Heart left ventricle (tissue), 16 donors: ENCODE measurements at regions not wholly inside any gene's neighbourhood (a gene's known extent, or its start where the extent isn't known, plus 50 kb on each side); places are given as distances from the start of the nearest gene placed in this dataset.
"Not testable (repeated sequence)": the region's sequence is repeated elsewhere in the genome, so short reads cannot be mapped to it uniquely, and the experiment has no call there.

Source experiments
- ATAC-seq, 4 donors: fragments of 200-7000 bp; cut with Tn5 transposase; one replicate each; pipeline ENCODE4 v1.9.1; 2020 to 2022; ENCODE audit warnings: moderate library complexity in 4 of 4, mild to moderate bottlenecking in 3 of 4, moderate number of reproducible peaks in 1 of 4
- DNase-seq, 5 donors: peaks; one replicate each; pipeline ENCODE4 v3.0.0-alpha.2; 2020
- H3K27ac ChIP-seq, 12 donors: fragments of 200-600 bp; sonication (generic) in 4 of 12; one replicate each; pipeline versions ENCODE4 v1.5.0 to v1.8.0; 2016 to 2022; ENCODE audit warnings: mild to moderate bottlenecking in 2 of 12
- H3K27me3 ChIP-seq, 9 donors: fragments of 200-600 bp; sonication (generic) in 2 of 9; one replicate each; pipeline versions ENCODE4 v1.5.1 to v1.8.0; 2016 to 2022; ENCODE audit warnings: mild to moderate bottlenecking in 3 of 9
- H3K36me3 ChIP-seq, 9 donors: fragments of 200-600 bp; sonication (generic) in 2 of 9; one replicate each; pipeline versions ENCODE4 v1.5.0 to v1.8.0; 2018 to 2022; ENCODE audit warnings: mild to moderate bottlenecking in 2 of 9
- H3K4me1 ChIP-seq, 12 donors: fragments of 200-600 bp; sonication (generic) in 4 of 12; one replicate each; pipeline versions ENCODE4 v1.5.0 to v1.8.0; 2016 to 2022; ENCODE audit warnings: mild to moderate bottlenecking in 3 of 12
- H3K4me3 ChIP-seq, 12 donors: fragments of 200-600 bp; sonication (generic) in 4 of 12; one replicate each; pipeline versions ENCODE4 v1.5.0 to v1.8.0; 2017 to 2022; ENCODE audit warnings: mild to moderate bottlenecking in 9 of 12, moderate library complexity in 4 of 12
- H3K9me3 ChIP-seq, 12 donors: fragments of 200-600 bp; sonication (generic) in 4 of 12; one replicate each; pipeline versions ENCODE4 v1.5.0 to v1.8.0; 2016 to 2022; ENCODE audit warnings: mild to moderate bottlenecking in 1 of 12
- POLR2A ChIP-seq, 2 donors: fragments of 450-650 bp; IDR thresholded peaks; one replicate each; pipeline ENCODE4 v1.6.1; 2017; ENCODE audit warnings: antibody characterized with exemption in 2 of 2, mild to moderate bottlenecking in 2 of 2, moderate library complexity in 2 of 2
- WGBS, 4 donors: extraction: QIAGEN DNeasy Blood & Tissue Kit in 2 of 4; methylation state at CpG; one replicate each; pipeline versions ENCODE4 v1.1.5 to v1.1.7; 2013 to 2018; 5-methylcytosine and 5-hydroxymethylcytosine counted together
- intact Hi-C, 10 donors: fragments of 100-400 bp; cut with DNase I; formaldehyde crosslinking; loops; one replicate each; pipeline versions ENCODE4 v1.11.1 to v1.14.2; 2022
- TF ChIP-seq, protein P1 (sequence below), 12 donors: fragments of 200-600 bp; sonication (generic) in 4 of 12; IDR thresholded peaks; one replicate each; pipeline versions ENCODE4 v1.5.0 to v1.8.0; 2018 to 2022; ENCODE audit warnings: antibody characterized with exemption in 12 of 12, mild to moderate bottlenecking in 5 of 12
- donor health status: ischemic (EF 13 %, LVEDD 7.1; RV severe dilation, severe dysfunction).
- donor health status: healthy with polysubstance abuse.
- donor health status: DM: no; HTN: yes; CAD: no.
- donor health status: DM: no; HTN: no; CAD: no.
- donor health status: ischemic (EF 25% LVEDD 6.9; RV normal size, moderate dysfunction).
- donor health status: ischemic (EF 25% LVEDD 5.7; RV mildly dilated, moderate dysfunction).
- donor health status: healthy.
- donor health status: DM: yes; HTN: yes; CAD: no.
- donor health status: ischemic (EF 35%, LVEDD 5.7; RV mildly dilated, moderate dysfunction).
- donor health status: nonischemic (EF 11% LVEDD 7.7; RV severe dilation, severe dysfunction).
- donor health status: DM: yes; HTN: yes; CAD: no.
- donor health status: PGD.
- donor health status: ischemic (EF 29% LVEDD 5.4; RV normal size, mild dysfunction).
- donor health status: nonischemic (EF 23%, LVEDD 6.1; RV moderate dilation, normal function).

GRCh38 chr7:128591705-128592104 lies 80.4 kb upstream of the GARIN1A start:
- peaks cover 0 to 53% (median 28%) of the 10 kb centered on the region in 9 donors for H3K36me3 ChIP-seq
- no peak overlapping the region for H3K4me3 ChIP-seq
- no peaks in the 10 kb centered on the region for H3K9me3 ChIP-seq
- peaks cover 0 to 8% (median 0%) of the 10 kb centered on the region in 12 donors for H3K4me1 ChIP-seq
- no peak overlapping the region for H3K27ac ChIP-seq
- TF ChIP-seq POLR2A (IDR thresholded peaks at IDR 0.05): no peak
- TF ChIP-seq, protein P1, sequence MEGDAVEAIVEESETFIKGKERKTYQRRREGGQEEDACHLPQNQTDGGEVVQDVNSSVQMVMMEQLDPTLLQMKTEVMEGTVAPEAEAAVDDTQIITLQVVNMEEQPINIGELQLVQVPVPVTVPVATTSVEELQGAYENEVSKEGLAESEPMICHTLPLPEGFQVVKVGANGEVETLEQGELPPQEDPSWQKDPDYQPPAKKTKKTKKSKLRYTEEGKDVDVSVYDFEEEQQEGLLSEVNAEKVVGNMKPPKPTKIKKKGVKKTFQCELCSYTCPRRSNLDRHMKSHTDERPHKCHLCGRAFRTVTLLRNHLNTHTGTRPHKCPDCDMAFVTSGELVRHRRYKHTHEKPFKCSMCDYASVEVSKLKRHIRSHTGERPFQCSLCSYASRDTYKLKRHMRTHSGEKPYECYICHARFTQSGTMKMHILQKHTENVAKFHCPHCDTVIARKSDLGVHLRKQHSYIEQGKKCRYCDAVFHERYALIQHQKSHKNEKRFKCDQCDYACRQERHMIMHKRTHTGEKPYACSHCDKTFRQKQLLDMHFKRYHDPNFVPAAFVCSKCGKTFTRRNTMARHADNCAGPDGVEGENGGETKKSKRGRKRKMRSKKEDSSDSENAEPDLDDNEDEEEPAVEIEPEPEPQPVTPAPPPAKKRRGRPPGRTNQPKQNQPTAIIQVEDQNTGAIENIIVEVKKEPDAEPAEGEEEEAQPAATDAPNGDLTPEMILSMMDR (IDR thresholded peaks at IDR 0.05): no peak
- peak in 3 of 4 donors; percentile 54 to 74 (median 58) for ATAC-seq
- DNase-seq: no peak
- 54 to 77% (median 71%) methylated on average over 5 of the region's 5 CpGs for WGBS, 4 donors
- H3K27me3 ChIP-seq: no peaks in the 10 kb centered on the region
- intact Hi-C loops: no loop called here

DNA sequence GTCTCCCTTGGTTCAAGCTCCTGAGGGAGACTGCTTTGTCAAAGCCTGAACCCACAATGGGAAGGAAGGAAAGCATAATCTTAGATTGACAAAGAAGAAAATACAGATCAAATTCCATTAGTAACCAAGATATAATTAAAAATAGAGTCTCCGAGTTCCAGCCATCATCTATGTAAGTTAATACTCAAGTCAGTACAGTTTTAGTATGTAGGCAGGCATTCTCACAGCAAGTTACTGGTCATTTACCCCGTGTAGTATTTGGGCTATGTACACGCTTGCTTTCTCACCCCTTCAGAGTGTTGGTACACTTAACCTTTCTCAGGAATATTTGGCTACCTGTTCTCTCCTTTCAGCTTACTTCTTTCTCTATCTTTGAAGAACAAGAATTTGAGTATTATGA lies 79.9 kb upstream of the GARIN1A start:
- H3K36me3 ChIP-seq: peaks cover 0 to 58% (median 33%) of the 10 kb centered on the region in 9 donors
- WGBS, 4 donors: 89 to 100% (median 100%) methylated on average over 2 of the region's 3 CpGs; no CpG with 5 or more reads in 1 of the 4 donors
- intact Hi-C loops, ATAC-seq, DNase-seq, H3K4me3 ChIP-seq, H3K4me1 ChIP-seq, H3K27me3 ChIP-seq, H3K27ac ChIP-seq, H3K9me3 ChIP-seq: not testable (repeated sequence)

DNA sequence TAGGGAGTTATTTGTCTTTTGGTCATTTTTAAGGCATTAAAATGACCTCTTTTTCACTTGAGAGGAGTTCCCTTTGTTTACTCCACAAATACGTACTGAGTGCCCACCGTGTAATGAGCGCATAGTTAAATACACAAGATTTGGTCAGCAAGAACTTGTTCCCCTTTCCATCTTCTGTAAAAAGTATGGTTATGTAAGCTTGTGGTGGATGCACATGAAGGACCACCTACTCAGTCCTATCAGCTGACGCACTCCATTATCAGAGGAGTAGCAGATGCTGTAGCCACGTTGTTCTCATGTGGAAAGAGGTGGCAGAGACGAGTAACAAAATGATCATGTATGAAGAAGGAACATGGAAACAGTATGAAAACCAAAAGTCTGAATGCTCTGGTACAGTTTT lies 78.0 kb upstream of the GARIN1A start:
- ATAC-seq, DNase-seq, H3K4me3 ChIP-seq, H3K27me3 ChIP-seq, H3K27ac ChIP-seq, intact Hi-C loops, H3K9me3 ChIP-seq: not testable (repeated sequence)
- H3K4me1 ChIP-seq: peaks cover 0 to 12% (median 1%) of the 10 kb centered on the region in 12 donors
- peaks cover 0 to 61% (median 35%) of the 10 kb centered on the region in 9 donors for H3K36me3 ChIP-seq
- WGBS, 4 donors: 76 to 80% (median 78%) methylated on average over 6 of the region's 6 CpGs

GRCh38 chr7:128596336-128597128 lies 75.6 kb upstream of the GARIN1A start:
- H3K4me3 ChIP-seq, H3K27me3 ChIP-seq, DNase-seq, H3K9me3 ChIP-seq, intact Hi-C loops, H3K27ac ChIP-seq: not testable (repeated sequence)
- Histone ChIP-seq H3K36me3 (peaks cover 0 to 64% (median 44%) of the 10 kb centered on the region in 9 donors), H3K4me1 (peaks cover 0 to 16% (median 1%) of the 10 kb centered on the region in 12 donors)
- 85 to 93% (median 89%) methylated on average over 8 of the region's 8 CpGs for WGBS, 4 donors
- peak in 1 of 4 donors; percentile 21 for ATAC-seq

DNA sequence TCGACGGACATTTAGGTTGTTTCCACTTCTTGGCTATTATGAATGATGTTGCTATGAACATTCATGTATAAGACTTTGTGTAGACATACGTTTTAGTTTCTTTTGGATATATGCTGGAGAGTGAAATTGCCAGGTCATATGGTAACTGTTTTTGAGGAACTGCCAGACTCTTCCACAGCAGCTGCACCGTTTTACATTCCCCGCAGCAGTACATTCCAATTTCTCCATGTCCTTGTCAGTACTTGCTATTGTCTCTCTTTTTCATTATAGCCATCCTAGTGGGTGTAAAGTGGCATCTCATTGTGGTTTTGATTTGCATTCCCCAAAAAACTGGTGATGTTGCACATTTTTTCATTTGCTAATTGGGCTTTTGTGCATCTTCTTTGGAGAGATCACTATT lies 73.1 kb upstream of the GARIN1A start:
- H3K4me3 ChIP-seq, H3K9me3 ChIP-seq, intact Hi-C loops, ATAC-seq, DNase-seq, H3K27ac ChIP-seq, H3K27me3 ChIP-seq: not testable (repeated sequence)
- Histone ChIP-seq H3K36me3 (peaks cover 0 to 47% (median 27%) of the 10 kb centered on the region in 9 donors), H3K4me1 (peaks cover 0 to 14% (median 0%) of the 10 kb centered on the region in 12 donors)
- WGBS, 4 donors: 70 to 78% (median 75%) methylated on average over 5 of the region's 5 CpGs

DNA sequence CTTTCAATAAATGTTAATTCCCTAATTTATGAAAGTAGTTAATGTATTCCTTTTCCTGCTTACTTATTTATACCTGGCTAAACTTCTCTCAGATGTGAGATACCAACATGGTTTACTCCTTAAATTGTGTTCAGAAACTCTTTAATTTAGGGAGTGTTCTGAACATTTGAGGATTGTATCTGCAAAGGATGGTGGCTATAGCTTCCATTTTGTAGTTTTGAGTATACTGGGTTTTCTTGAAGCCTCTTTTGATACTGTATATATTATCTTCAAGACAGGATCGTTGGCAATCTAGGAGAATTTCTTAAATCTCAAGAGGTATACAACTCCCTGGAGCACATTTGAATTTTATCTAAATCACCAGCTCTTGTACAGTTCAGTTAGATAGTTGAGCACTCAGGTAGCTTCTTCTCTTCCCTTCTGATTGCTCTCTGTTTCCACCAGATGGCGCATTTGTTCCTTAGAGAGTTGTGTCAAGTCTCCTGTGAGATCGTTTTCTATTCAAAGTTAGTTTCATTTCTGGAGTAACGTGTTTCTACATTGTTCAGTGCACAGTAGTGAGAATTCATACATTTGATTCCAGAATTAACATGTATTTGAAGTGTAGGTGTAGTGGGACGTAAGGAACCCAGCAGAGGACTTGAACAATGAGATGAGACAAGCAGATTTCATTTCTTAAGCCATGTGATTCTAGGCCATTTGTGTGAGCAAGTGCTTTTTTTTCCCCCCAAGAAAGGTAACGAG lies 63.2 kb upstream of the GARIN1A start:
- H3K4me1 ChIP-seq, H3K9me3 ChIP-seq, H3K27me3 ChIP-seq: not testable (repeated sequence)
- ATAC-seq: peak in 3 of 4 donors; percentile 68 to 79 (median 75)
- Histone ChIP-seq H3K4me3 (peak overlapping the region in 1 of 12 donors; percentile 19), H3K36me3 (peaks cover 0 to 53% (median 40%) of the 10 kb centered on the region in 9 donors), H3K27ac (peak overlapping the region in 2 of 12 donors; percentile 24 to 33)
- TF ChIP-seq, protein P1 (IDR thresholded peaks at IDR 0.05): peak; percentile 43 to 65 (median 56)
- WGBS, 4 donors: 9 to 15% (median 12%) methylated on average over 6 of the region's 6 CpGs
- peak in 1 of 5 donors; percentile 27 for DNase-seq
- intact Hi-C loops: loop anchor here in 9 of 10 donors (2.0 to 10.0 kb wide), 3 partner anchors 273 to 276 kb away; no protein-coding TSS in a partner anchor

DNA sequence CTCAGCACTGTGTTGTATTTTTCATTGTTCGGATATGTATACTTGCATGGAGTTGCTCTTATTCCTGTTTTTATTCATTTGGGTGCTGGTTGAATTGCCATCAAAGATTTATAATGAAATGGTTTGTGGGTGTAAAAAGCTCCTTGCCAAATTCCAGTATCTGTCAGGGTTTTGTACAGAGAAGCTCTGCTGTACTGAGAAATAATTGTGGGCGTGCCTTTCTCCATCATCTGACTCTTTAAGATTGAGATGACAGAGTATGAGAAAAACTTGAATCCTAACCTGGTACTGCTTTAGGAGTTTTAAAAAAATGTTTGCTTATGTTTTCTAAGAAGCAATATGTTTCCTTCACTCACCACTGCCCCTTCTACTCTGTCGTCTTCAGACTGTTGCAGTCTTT lies 58.7 kb upstream of the GARIN1A start:
- not testable (repeated sequence) for DNase-seq, ATAC-seq, H3K27me3 ChIP-seq, H3K9me3 ChIP-seq, H3K27ac ChIP-seq, H3K4me3 ChIP-seq, H3K4me1 ChIP-seq
- intact Hi-C loops: loop anchor here in 1 of 10 donors (5.0 kb wide), 1 partner anchor 269 kb away; no protein-coding TSS in a partner anchor
- peaks cover 0 to 77% (median 47%) of the 10 kb centered on the region in 9 donors for H3K36me3 ChIP-seq
- WGBS, 4 donors: 92 to 97% (median 93%) methylated on average over 2 to 3 of the region's 3 CpGs

GRCh38 chr7:128614812-128615211 lies 57.3 kb upstream of the GARIN1A start:
- intact Hi-C loops: loop anchor here in 1 of 10 donors (5.0 kb wide), 1 partner anchor 267 kb away; no protein-coding TSS in a partner anchor
- DNase-seq, H3K27ac ChIP-seq, H3K4me1 ChIP-seq, ATAC-seq, H3K27me3 ChIP-seq, H3K9me3 ChIP-seq, H3K4me3 ChIP-seq: not testable (repeated sequence)
- peaks cover 0 to 89% (median 59%) of the 10 kb centered on the region in 9 donors for H3K36me3 ChIP-seq
- WGBS, 4 donors: 90 to 97% (median 95%) methylated on average over 2 of the region's 2 CpGs
